ENCODE measurements at regions not wholly inside any gene's neighbourhood (a gene's known extent, or its start where the extent isn't known, plus 50 kb on each side); places are given as distances from the start of the nearest gene placed in this dataset.
A peak's percentile ranks its signal among the peaks of the same experiment; 100 is the strongest.
"Not testable (repeated sequence)": the region's sequence is repeated elsewhere in the genome, so short reads cannot be mapped to it uniquely, and the experiment has no call there.

DNA sequence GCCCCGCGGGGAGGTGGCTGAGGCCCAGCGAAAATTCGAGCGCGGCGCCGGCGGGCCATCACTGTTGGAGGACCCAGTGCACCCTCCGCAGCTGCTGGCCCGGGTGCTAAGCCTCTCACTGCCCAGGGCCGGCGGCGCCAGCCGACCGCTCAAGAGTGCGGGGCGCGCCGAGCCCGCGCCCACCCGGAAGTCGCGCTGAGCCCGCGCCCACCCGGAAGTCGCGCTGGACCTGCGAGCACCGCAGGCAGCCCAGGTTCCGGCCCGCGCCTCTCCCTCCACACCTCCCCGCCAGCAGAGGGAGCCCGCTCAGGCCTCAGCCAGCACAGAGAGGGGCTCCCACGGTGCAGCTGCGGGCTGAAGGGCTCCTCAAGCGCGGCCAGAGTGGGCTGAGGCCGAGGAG is 165.5 kb upstream of the BDP1 start:
- in situ Hi-C loops (cut with MboI; ENCODE audit: low pct_ligation_motif_present in 1 of 4, low pct_unique_long_range_greater_than_20kb in 1 of 4, low sequenced_read_pairs in 3 of 4); H3K9me3 ChIP-seq; H3K36me3 ChIP-seq; intact Hi-C loops (cut with DNase I; ENCODE audit: low total_unique reads); DNase-seq; H3K27me3 ChIP-seq; H3K4me1 ChIP-seq: not testable (repeated sequence)
- Histone ChIP-seq H3K27ac (peak overlapping the region; percentile 74 to 82 (median 76)), H3K4me3 (peak overlapping the region in 2 of 4 donors; percentile 36 to 51)
- WGBS, 2 donors (ENCODE audit: low coverage in 1 of 2) = no CpG with 5 or more reads among the region's 42 CpGs

DNA sequence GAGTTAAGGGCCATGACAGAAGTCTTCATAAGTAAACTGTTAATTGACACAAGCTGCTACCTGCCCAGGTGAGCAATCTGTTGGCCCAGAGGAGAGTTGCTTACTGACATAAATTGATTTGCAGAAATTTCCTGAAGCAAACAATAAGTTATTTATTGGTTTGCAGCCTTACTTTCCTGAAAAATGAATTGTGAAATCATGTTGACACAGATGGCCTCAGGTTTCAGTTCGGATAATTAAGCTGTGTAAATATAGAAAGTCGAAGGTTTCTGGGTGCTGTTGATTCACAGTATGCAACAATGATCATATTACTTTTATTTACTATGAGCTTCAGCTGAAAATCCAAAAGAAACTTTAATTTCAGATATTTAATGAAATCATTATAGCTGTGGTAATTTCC is 164.5 kb upstream of the BDP1 start:
- intact Hi-C loops (cut with DNase I; ENCODE audit: low total_unique reads); H3K27ac ChIP-seq; H3K36me3 ChIP-seq; H3K27me3 ChIP-seq; H3K4me3 ChIP-seq; DNase-seq; H3K4me1 ChIP-seq; H3K9me3 ChIP-seq; in situ Hi-C loops (cut with MboI; ENCODE audit: low pct_ligation_motif_present in 1 of 4, low pct_unique_long_range_greater_than_20kb in 1 of 4, low sequenced_read_pairs in 3 of 4): not testable (repeated sequence)
- 33 to 43% methylated on average over 2 of the region's 2 CpGs for WGBS, 2 donors (ENCODE audit: low coverage in 1 of 2)

Data from transverse colon (tissue), 4 donors.